K562 (cell line): ENCODE measurements at regions not wholly inside any gene's neighbourhood (a gene's known extent, or its start where the extent isn't known, plus 50 kb on each side); places are given as distances from the start of the nearest gene placed in this dataset.

ENCODE experiments used
- ATF3 ChIP-seq, 2 experiments: fragments of 450-650 bp in 1 of 2; sonication (generic) in 1 of 2; formaldehyde crosslinking in 1 of 2; IDR thresholded peaks in 1 of 2; conservative IDR thresholded peaks in 1 of 2; 2 replicates each; pipeline versions ENCODE4 v1.6.1 to v1.8.1; 2016 to 2023; ENCODE audit warnings: mild to moderate bottlenecking in 2 of 2, moderate library complexity in 2 of 2, inconsistent platforms in 1 of 2, missing genetic modification reagents in 1 of 2
- CTCF ChIP-seq, 3 experiments: IDR thresholded peaks in 2 of 3; conservative IDR thresholded peaks in 1 of 3; 2 replicates each; pipeline ENCODE4 v1.5.1; 2011 to 2012; ENCODE audit warnings: low read length in 3 of 3, mild to moderate bottlenecking in 3 of 3, control low read depth in 2 of 3, improper control_type of control experiment in 1 of 3, inconsistent platforms in 1 of 3, low read depth in 1 of 3, mixed read lengths in 1 of 3, moderate library complexity in 1 of 3; ENCODE audit not compliant: insufficient read depth in 2 of 3
- HNRNPH1 ChIP-seq: fragments of 200-400 bp; formaldehyde crosslinking; optimal IDR thresholded peaks from 2 replicates; pipeline ENCODE3; 2017; ENCODE audit warnings: low read depth, mild to moderate bottlenecking, low read length, moderate library complexity
- KDM1A ChIP-seq, 2 experiments: fragments of 450-650 bp; IDR thresholded peaks; 2 replicates each; pipeline ENCODE4 v1.6.1; 2016; ENCODE audit warnings: mild to moderate bottlenecking in 2 of 2
- MAFF ChIP-seq: IDR thresholded peaks from 2 replicates; pipeline ENCODE4 v1.6.1; 2012; ENCODE audit warnings: low read length, improper control_type of control experiment
- NCOR1 ChIP-seq: fragments of 450-650 bp; IDR thresholded peaks from 2 replicates; pipeline ENCODE4 v1.6.1; 2016; ENCODE audit warnings: mild to moderate bottlenecking, moderate library complexity
- NFXL1 ChIP-seq: fragments of 450-650 bp; formaldehyde crosslinking; IDR thresholded peaks from 2 replicates; pipeline ENCODE4 v1.4.0; 2021; ENCODE audit warnings: mild to moderate bottlenecking
- SIRT6 ChIP-seq: IDR thresholded peaks from one replicate; pipeline ENCODE4 v1.6.1; 2012; ENCODE audit warnings: low read depth, mild to moderate bottlenecking, control low read depth, inconsistent platforms, low read length, moderate library complexity
- USF1 ChIP-seq: sonication (generic); formaldehyde crosslinking; IDR thresholded peaks from 2 replicates; pipeline ENCODE4 v1.9.0; 2022; ENCODE audit warnings: mild to moderate bottlenecking, missing genetic modification reagents
- ZNF41 ChIP-seq: fragments of 250-450 bp; sonication (Bioruptor Pico); conservative IDR thresholded peaks from 2 replicates; pipeline ENCODE4 v1.4.0; 2020; ENCODE audit warnings: mild to moderate bottlenecking
- ZNF586 ChIP-seq: fragments of 450-650 bp; formaldehyde crosslinking; conservative IDR thresholded peaks from 2 replicates; pipeline ENCODE4 v1.4.0; 2020; ENCODE audit warnings: mild to moderate bottlenecking, moderate library complexity

- TF ChIP-seq USF1 (CRISPR knock-in tag) (no peak), NCOR1 (no peak), ZNF41 (CRISPR knock-in tag) (no peak), NFXL1 (CRISPR knock-in tag) (no peak), KDM1A (IDR thresholded peaks at IDR 0.05) (no peak), CTCF (IDR thresholded peaks at IDR 0.05 in 2 of 3, conservative IDR thresholded peaks at IDR 0.05 in 1 of 3; ENCODE audit: insufficient read depth in 2 of 3, low read depth in 1 of 3, low read length in 3 of 3) (no peak), MAFF (no peak), HNRNPH1 (no peak), SIRT6 (no peak), ATF3 (IDR thresholded peaks at IDR 0.05) (no peak), ATF3 (CRISPR knock-in tag; conservative IDR thresholded peaks at IDR 0.05) (no peak), ZNF586 (CRISPR knock-in tag) (no peak)
Observed at GRCh38 chr5:52623291-52623690, 164.4 kb upstream of the ITGA1 start.
